AG04450 (cell line): ENCODE measurements at regions not wholly inside any gene's neighbourhood (a gene's known extent, or its start where the extent isn't known, plus 50 kb on each side); places are given as distances from the start of the nearest gene placed in this dataset.

Source experiments
- CTCF ChIA-PET: fragments of 300-600, 350-600 bp; formaldehyde crosslinking; extraction: SDS; loops from one replicate; lab custom pipeline; 2022; ENCODE audit warnings: antibody characterized with exemption, inconsistent platforms; lab: Charles Lee
- POLR2A ChIA-PET: fragments of 350-600 bp; formaldehyde crosslinking; extraction: SDS; loops from one replicate; lab custom pipeline; 2021; ENCODE audit warnings: antibody characterized with exemption, inconsistent platforms; lab: Yijun Ruan, JAX
- DNase-seq: peaks from one replicate; pipeline ENCODE4 v3.0.0-alpha.2; 2011; ENCODE audit warnings: low read depth, low spot score
- H3K27ac ChIP-seq: one replicate; pipeline ENCODE4 v1.5.1; 2012; ENCODE audit warnings: low read depth, low read length, control low read depth
- H3K27me3 ChIP-seq: one replicate; pipeline ENCODE4 v1.6.0; 2012; ENCODE audit warnings: low read length; ENCODE audit not compliant: control insufficient read depth, insufficient read depth
- H3K4me3 ChIP-seq: 2 replicates; pipeline ENCODE4 v1.5.1; 2011; ENCODE audit warnings: mild to moderate bottlenecking, low read depth, low read length, control low read depth
- H3K9me3 ChIP-seq: 2 replicates; pipeline ENCODE4 v1.5.1; 2012; ENCODE audit warnings: low read length; ENCODE audit not compliant: control insufficient read depth, insufficient read depth
- CTCF ChIP-seq: IDR thresholded peaks from 2 replicates; pipeline ENCODE4 v1.5.1; 2011; ENCODE audit warnings: low read depth, low read length, control low read depth, inconsistent platforms

GRCh38 chr16:50960517-50961202, 190.4 kb downstream of the SALL1 start:
- ChIA-PET POLR2A (no interaction called here), CTCF (interaction anchor here (0.6 kb wide), 1 partner anchor 77 kb away, joined by 3 read pairs; no protein-coding TSS in a partner anchor)
- Histone ChIP-seq H3K4me3 (no peak overlapping the region), H3K9me3 (no peaks in the 10 kb centered on the region), H3K27ac (no peak overlapping the region), H3K27me3 (no peaks in the 10 kb centered on the region)
- no peak for TF ChIP-seq CTCF
- DNase-seq = no peak

- no peak overlapping the region for H3K27ac ChIP-seq
- TF ChIP-seq CTCF = no peak
- H3K27me3 ChIP-seq = no peaks in the 10 kb centered on the region
- CTCF ChIA-PET = no interaction called here
- DNase-seq = no peak
- no peaks in the 10 kb centered on the region for H3K9me3 ChIP-seq
- H3K4me3 ChIP-seq = no peak overlapping the region
- POLR2A ChIA-PET = no interaction called here
Measured at GRCh38 chr16:50957056-50957455, 194.0 kb downstream of the SALL1 start.

GRCh38 chr16:50956637-50957036, 194.4 kb downstream of the SALL1 start:
- ChIA-PET CTCF (no interaction called here), POLR2A (no interaction called here)
- no peak for DNase-seq
- Histone ChIP-seq H3K27ac (no peak overlapping the region), H3K27me3 (no peaks in the 10 kb centered on the region), H3K4me3 (no peak overlapping the region), H3K9me3 (no peaks in the 10 kb centered on the region)
- TF ChIP-seq CTCF = no peak

GRCh38 chr16:50955311-50955710, 195.8 kb downstream of the SALL1 start:
- no peak overlapping the region for H3K27ac ChIP-seq
- no peaks in the 10 kb centered on the region for H3K9me3 ChIP-seq
- ChIA-PET POLR2A (no interaction called here), CTCF (no interaction called here)
- H3K4me3 ChIP-seq = no peak overlapping the region
- DNase-seq = no peak
- no peak for TF ChIP-seq CTCF
- no peaks in the 10 kb centered on the region for H3K27me3 ChIP-seq

- no peak for DNase-seq
- CTCF ChIA-PET = no interaction called here
- H3K4me3 ChIP-seq = no peak overlapping the region
- H3K27me3 ChIP-seq = no peaks in the 10 kb centered on the region
- no peaks in the 10 kb centered on the region for H3K9me3 ChIP-seq
- TF ChIP-seq CTCF = no peak
- POLR2A ChIA-PET = no interaction called here
- no peak overlapping the region for H3K27ac ChIP-seq
Measured at GRCh38 chr16:50954469-50954868, 196.6 kb downstream of the SALL1 start.
